ENCODE measurements at regions not wholly inside any gene's neighbourhood (a gene's known extent, or its start where the extent isn't known, plus 50 kb on each side); places are given as distances from the start of the nearest gene placed in this dataset.

DNA sequence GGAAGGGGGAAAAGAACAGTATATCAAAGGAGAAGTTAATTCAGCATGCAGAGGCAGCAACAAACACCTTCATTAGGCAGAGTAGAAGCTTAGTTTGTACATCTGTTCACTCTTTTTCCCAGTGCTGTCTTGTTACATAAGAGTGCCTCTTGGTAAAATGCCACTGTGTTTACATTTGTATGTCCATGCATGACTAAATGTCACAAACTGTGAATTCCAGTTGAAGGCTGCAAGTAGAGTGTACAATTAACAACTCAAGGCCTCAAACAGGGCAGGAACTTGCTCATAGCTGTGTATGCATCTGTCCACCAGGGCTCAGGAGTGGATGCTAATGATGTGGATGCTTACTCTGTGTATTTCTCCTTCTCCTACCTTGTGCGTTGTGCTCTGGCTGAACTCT lies 214.2 kb upstream of the TPM1 start:
- no peak for DNase-seq (ENCODE audit: low read depth in 2 of 2)

DNA sequence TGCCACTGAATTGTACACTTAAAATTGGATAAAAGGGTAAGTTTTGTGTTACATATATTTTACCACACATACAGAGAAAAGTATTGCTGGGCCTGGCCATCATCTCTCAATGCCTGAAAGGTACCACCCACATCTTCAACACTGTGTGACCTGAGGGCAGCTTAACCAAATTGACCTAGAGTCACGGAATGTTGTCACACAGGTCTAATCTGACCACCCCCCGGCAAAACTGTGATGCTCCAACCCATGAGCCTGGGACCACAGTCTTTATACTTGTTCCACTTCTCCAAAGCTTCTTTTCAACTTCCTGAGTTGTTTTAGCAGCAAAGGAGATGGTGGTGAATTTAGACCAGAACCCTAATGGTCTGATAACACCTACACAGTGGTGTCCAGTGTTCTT lies 210.3 kb upstream of the TPM1 start:
- no peak for DNase-seq (ENCODE audit: low read depth in 2 of 2)

DNA sequence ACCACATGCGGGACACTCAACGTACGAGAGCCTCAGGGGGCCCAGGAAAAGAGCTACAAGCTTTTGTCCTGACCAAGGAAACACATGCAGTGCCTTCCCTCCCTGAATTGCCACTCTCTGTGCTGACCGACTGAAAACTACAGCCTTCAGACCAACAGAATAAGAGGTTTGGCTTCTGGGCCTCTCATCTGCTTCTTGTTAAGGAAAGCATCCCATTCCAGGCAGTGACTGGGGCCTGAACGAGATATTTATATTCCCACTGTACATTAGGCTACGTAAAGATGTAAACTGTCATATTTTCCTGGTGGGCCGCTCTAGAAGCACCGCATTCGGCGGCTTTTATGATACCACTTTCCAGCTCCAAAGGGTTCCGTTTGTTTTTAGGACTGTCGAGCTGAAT lies 208.9 kb upstream of the TPM1 start:
- DNase-seq (ENCODE audit: low read depth in 2 of 2): no peak

DNA sequence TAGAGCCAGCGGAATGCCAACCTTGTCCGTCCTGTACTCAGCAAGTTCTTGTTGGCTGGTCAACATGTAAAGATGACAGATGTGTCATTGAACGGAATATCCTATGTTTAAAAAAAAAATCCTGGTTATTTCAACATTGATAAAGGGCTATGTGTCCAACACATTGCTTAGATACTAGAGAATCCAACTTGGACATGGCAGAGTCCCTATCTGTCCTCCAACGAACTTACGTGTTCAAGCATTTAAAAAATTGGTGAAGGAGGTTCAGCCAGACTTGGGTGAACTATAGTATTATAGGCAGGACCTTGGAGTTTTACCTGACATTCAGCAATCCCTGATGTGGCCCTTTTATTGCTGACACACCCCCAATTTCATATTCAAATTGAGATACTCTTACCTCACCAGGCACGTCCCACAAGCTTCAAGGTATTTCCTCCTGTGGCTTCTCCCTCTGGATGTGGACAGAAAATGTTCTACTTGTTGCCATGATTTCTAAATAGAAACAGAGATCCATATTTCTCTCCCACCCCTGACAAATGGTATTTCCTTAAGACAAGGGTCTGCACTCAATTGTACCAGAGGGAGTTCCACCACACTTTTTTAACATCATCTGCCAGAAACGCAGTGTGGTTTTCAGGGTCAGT lies 207.7 kb upstream of the TPM1 start:
- no peak for DNase-seq (ENCODE audit: low read depth in 2 of 2)

DNA sequence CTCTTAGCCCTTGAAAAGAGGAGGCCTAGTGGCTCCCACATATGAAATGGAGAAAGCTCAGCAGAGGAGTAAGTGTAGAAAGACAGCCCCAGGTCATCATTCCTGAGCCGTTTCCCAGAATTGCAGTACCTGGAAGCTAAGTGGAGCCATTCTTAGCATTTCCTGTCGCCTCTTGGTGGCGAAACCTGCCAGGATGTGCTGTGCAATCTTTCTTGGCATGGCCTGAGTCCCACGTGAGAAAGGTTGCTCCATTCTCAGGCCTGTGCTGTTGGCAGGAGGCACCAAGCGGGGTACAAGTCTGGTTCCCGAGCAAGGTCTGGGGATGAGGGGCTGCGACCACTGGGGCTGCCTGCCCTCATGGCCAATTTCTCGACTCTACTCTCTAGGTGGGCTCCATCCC lies 207.2 kb upstream of the TPM1 start:
- DNase-seq (ENCODE audit: low read depth in 2 of 2): no peak

DNA sequence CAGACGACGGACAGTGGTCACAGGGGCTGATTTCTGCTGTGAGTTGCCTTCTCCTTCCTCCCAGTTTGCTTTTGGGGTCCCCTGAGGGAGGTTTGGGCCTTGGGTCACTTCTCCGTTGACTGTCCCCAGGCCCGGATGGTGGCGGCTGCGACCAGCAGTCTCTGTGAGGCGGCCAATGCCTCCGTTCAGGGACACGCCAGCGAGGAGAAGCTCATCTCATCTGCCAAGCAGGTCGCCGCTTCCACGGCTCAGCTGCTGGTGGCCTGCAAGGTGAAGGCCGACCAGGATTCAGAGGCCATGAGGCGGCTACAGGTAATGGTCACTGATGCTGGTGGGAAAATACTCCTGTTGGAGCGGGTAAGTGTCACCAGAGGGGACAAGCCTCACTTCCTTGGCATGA lies 206.8 kb upstream of the TPM1 start:
- no peak for DNase-seq (ENCODE audit: low read depth in 2 of 2)

DNA sequence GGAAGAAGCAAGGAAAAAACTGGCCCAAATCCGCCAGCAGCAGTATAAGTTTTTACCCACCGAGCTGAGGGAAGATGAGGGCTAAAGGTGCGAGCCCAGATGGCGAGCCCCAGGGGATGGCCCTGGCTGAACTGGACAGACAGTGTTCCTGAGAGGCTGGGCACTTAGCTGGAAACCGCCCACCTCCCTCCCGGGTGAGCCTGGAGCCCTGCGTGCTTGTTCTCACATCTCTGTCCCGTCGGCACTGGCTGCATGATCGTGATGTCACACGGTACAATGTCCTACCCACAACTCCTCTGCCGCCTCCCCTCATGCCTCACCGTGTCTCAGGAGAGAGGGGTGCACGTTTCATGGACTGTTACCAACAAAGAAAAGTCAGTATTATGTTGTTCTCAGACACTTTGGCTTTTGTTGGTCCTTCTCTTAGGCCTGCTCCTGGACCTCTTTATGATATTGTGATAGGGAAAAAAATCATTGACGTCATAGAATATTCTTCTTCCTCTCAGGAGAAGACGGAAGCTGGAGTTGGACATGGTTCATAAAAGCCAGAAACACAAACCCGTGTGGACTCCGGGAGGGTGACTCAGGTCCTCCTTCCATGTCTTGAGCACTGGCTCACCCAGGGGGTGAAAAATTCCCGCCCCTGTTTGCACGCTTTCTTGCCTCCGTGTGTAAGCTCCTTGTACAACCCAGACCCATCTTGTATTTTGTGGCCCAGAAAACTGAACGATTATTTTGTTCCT lies 201.8 kb upstream of the TPM1 start:
- no peak for DNase-seq (ENCODE audit: low read depth in 2 of 2)

DNA sequence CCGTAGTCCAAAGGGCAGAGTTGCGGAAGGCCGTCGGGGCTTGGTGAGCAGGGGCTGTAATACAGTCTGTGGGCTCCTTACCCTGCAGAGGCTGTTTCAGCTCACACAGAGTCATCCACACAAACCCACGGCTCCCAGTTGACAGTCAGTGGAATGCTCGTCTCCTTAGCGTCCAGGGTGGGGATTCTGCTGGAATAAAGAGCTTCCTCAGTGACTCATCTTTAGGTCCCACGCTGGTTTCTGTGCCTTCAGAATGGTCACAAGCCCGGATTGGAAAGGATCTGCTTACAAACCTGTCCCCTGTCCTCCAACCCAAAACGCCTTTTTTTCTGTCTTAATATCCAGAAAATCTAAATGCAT lies 201.3 kb upstream of the TPM1 start:
- DNase-seq (ENCODE audit: low read depth in 2 of 2): no peak

DNA sequence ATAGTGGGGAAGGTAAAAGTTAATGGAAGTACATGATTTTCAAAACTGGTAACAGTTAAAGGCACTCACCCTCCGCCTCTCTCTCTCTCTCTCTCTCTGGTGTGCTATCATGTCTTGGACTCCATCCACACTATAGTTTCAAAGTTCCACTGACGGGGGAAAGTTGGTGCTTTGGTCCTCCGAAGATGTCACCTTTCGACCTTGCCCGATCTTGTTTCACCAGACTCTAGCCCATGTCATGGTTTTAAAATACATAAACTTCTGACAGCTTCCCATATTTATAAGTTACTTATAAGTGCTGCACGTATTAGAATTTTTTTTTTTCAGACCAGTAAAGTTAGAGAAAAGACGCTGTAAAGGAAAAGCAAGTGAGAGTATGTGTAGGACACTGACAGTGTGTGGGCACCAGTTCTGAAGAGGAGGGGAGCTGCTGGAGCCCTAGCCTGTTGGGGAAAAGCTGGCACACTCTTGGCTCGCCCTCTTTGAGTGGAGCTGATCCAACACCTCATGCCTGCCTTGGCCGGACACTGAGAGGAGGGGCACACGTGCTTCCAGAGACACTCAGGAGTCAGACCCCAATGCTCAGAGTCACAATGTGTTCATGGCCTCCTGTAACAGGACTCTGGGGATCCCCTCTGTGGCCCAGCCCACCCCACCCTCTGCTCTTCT lies 200.5 kb upstream of the TPM1 start:
- DNase-seq (ENCODE audit: low read depth in 2 of 2): no peak

DNA sequence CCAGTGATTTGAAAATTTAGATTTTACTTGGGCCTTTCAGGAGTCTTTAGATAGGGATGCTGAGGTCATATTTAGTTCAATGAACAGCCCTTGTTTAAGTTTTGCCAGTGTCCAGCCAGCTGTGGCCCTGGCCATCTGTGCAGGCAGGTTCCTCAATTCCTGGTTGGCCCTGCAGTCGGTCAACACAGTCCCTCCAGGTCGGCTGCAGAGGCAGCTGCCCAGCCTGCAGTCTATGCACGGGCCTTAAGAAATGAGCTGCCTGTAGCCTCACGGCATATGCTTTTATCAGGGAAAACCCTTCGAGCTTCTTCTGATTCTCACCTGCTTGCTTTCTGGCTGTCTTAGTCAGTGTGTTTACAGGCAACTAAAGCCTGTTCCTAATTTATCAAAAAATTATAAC lies 199.2 kb upstream of the TPM1 start:
- no peak for DNase-seq (ENCODE audit: low read depth in 2 of 2)

DNA sequence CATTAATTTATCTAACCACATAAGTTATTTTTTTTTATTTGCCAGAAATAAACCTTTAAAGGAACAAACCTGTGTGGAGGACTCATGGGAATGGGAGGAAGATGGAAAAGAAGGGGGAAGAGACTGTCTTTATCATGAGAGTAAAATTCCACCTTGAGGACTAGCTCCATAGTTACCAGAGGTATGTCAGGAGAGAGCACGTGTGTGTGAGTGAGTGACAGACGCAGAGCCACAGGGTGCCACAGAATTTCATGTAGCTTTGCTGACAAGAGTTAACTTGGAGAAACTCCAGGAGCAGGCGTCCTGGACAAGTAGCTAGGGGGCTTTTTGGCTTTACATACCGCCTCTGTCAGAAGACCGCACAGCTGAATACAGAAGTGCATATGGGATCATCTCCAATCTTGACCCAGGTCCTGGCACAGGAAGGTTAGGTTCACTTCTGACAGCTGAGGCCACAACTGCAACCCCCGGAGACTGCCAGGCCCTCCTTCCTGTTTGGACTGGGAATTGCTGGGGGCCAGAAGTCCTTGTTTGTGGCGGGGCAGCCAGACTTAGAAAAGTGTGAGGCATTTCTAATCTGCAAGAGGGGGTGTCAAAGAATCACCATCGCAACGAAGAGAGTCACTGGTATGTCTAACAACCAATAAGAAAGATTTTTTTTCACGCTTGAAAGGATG lies 197.8 kb upstream of the TPM1 start:
- no peak for DNase-seq (ENCODE audit: low read depth in 2 of 2)

DNA sequence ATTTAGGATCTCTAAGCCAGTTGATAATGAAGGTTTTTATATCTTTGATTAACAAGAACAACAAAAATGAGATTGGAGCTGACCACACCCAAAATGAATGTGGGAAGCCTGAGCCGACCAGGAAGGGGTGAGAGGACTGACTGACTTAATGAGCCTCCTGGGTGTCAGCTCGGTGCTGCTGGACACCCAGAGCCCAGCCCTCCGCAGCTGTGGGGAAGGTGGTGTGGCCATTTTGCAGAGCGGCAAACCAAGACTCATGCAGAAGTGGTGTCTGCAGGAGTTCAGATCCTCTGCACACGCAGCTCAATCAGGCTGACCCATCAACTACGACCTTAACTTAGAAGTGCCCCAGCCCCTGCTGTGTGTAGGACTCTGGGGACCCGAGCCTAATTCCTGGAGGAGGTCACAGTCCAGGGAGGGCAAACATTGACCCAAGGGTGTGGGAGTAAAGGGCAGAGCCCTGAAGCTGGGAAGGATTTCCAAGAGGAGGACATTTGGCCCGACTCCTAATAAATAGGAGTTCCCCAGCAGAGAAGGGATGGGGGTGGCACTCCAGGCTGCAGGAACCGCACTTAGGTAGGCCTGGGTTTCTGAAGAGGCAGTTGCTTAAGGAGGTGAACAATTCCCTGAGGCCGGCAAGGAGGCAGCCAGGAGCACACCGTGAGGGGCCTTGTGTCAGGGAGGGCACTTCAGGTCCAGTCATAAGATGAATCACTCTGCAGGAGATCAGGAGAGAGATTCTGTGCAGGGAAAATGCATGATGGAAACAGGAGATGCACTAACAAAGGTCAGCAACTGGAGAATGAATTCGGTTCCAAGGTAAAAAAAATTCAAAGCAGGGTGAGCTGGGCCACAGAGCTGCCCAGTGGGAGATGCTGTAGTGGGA lies 197.1 kb upstream of the TPM1 start:
- no peak for DNase-seq (ENCODE audit: low read depth in 2 of 2)

DNA sequence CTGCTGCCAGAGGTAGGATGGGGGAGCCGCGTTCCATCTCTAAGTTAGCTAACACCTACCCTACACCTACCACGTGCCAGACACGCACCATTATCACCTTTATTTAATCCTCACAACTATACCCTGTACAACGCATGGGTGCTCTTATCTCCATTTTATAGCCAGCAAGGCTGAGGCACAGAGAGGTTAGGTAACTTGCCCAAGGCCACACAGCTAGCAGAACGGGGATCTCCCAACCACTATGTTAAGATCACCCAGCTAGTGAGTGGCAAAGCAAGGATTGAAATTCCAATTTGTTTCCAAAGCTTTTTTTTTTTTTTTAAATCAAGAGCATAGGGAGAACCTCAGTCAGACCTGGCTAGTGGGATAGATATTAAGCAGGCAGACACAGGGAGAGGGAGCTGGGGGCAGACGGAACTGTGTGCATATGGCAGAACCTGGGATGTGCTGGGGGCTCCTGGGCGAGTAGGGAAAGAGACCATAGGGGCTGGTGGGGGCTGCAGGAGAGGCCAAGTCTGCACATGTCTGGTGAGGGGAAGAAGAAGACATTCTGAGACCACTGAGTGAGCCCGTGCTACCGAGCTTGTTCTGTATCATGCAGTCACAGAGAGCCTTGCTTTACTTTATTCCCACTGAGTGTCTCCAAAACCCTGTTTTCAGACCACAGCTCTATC lies 196.3 kb upstream of the TPM1 start:
- DNase-seq (ENCODE audit: low read depth in 2 of 2): no peak

DNA sequence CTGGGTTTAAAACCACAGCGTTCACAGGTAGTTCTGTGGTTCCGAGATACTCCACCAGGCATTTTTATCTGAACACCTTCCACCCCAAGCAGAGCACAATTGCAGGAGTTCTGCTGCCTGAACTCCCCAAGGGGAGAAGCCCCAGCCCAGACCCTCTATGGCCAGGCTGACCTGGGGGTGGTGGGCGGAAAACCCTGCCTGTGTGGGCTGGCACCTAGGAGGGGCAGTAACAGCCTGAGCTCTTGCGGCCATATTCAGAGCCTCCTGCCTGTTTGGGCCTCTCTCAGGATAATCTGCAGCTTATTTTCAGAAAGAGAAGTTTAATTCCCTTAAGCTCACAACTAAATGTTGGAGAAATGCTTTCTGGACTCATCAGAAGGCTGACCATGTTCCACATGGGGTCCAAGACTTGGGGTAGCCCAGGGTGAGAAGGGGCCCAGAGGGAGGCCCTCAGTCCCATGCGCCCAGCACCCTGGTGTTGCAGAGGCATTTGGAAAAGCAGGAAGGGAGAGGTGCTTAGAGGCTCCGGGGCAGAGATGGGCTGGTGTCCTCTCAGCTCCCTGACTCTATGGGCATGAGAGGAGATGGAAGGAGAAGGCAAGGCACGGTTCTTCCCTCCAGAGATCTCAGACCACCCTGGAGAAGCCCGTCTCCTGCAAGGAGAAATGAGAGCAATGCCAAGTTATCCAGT lies 195.6 kb upstream of the TPM1 start:
- DNase-seq (ENCODE audit: low read depth in 2 of 2): no peak

DNA sequence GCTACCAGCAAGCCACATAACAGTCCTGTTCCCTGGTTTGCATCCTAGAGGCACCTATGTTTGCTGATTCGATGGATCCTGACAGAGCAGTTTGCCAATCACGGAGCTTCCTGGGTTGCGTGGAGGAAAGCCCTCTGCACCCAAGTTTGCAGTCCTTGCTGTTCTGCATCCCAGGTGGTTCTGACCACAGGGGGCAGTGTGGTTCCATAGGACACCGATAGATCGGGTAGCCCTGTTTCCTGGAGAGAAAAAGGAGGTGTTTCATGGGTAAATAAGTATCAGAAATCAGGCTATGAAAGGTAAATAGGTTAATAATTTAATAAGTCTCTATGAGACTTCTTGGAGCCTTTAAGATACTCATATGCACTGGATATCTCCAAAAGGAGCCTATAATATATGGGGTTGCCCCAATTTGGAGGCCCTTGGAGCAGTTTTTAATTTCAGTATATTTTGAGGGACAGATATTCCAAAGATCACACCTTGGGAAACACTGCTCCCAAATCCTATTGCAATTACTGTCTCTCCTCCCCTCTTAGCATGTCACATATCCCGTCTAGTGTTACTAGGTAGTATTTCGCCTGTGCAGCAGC lies 194.6 kb upstream of the TPM1 start:
- DNase-seq (ENCODE audit: low read depth in 2 of 2): peak in 1 of 2 donors; percentile 19

DNA sequence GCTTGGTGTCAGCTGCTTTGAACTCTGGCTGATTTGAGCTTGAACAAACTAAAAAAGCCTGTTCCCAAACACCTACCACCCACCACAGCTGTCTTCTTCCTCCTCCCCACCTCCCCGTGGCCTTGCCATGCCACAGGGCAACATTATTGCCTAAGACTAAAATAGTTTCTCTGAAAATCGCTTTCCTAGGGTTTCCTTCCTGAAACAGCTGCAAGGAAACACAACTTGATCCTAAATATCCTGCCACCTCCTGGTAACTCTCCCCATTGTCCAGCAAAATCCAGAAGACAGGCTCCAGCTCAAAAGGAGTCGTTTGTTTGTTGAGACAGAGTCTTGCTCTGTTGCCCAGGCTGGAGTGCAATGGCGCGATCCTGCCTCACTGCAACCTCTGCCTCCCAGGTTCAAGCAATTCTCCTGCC lies 193.9 kb upstream of the TPM1 start:
- no peak for DNase-seq (ENCODE audit: low read depth in 2 of 2)

DNA sequence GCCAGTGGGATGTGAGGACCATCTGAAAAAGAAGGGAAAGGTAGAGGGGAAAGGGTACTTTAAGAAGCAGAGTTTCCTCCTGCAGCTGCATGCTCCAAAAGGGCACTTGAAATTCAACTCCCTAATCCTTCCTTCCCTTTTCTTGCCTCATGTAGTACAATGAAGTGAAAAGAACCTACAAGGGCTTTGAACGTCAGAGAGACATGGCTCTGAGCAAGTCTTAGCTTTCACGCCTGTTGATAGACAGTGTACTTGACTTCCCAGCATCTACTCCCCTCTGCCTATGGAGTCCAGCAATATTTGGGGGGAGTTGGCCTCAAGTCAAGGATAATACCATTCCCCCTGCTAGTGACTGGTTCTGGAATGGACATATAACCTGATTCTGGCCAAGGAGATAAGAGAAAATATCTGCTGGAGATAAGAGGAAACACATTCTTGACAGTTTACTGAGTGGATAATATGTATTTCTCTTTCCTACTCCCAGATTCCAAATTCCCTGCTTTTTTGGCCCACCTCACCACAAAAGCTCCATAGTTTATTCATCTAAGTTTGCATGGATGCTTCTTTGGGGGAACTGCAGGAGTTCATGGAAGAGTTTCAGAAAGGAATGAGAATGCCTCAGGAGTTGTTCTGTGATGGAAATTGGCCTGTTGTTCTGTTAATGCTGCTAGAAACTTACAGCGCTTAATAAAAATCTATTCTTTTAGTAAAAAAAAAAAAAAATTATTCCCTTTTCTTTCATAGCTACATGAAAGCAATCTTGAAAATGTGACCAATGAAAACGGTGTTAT lies 193.0 kb upstream of the TPM1 start:
- DNase-seq (ENCODE audit: low read depth in 2 of 2): no peak

DNA sequence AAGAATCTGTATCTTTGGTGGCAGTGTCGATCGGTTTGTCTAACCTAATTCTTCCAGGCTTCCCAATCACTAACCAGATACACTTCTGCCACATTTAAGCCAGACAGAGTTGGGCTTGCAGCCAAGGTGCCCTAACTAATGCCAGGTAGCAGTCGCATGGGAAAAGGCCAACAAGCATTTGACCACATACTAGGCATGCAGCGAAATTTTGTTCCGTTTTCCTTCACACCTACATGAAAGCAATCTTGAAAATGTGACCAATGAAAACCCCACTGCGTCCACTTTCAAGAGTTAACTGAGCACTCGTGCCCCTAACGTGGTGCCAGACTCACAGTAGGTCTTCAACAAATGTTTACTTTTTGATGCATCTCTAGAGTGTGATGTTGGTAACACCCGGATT lies 192.2 kb upstream of the TPM1 start:
- no peak for DNase-seq (ENCODE audit: low read depth in 2 of 2)

DNA sequence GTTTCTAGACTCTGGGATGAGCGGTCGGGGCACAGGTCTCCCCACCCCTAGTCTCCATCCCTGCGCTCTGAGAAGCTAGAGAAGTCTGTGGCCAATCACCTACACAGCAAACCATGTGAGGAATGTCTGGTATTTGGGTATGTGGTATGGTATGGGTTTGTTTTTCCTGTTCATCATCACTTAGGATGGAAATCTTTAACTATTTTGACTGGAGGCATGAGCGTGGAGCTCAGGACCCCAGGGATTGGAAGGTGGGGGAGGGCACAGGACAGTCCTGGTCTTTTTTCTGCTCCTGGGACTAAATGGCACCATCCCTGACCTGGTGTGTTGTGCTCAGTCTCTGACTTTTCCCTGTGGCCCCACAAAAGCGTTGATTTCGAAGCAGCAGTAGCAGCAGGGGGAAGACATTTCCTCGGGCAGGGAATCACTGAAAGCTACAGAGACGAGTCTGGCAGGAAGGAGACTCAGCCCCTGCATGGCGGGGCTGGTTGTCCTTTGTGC lies 191.7 kb upstream of the TPM1 start:
- no peak for DNase-seq (ENCODE audit: low read depth in 2 of 2)
